GM19351 (cell line): ENCODE measurements at regions not wholly inside any gene's neighbourhood (a gene's known extent, or its start where the extent isn't known, plus 50 kb on each side); places are given as distances from the start of the nearest gene placed in this dataset.
"Not testable (repeated sequence)": the region's sequence is repeated elsewhere in the genome, so short reads cannot be mapped to it uniquely, and the experiment has no call there.

Experiments
- ATAC-seq: cut with Tn5 transposase; IDR thresholded peaks from one replicate; pipeline ENCODE4 v1.9.1; 2021; ENCODE audit warnings: mild to moderate bottlenecking, moderate library complexity; ENCODE audit not compliant: unreplicated experiment

DNA sequence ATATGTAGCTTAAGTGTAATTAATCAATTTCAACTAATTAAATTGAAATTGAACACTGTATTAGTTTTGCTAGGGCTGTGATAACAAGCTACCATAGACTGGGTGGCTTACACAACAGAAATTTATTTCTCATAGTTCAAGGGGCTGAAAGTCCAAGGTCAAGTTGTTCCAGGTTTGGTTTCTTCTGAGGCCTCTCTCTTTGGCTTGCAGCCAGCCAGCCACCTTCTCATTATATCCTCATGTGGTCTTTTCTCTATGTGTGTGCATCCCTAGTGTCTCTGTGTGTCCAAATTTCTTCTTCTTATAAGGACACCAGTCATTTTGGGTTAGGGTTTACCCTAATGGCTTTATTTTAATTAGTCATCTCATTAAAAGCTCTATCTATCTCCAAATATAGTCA lies 611.7 kb downstream of the UTRN start:
- no peak for ATAC-seq

DNA sequence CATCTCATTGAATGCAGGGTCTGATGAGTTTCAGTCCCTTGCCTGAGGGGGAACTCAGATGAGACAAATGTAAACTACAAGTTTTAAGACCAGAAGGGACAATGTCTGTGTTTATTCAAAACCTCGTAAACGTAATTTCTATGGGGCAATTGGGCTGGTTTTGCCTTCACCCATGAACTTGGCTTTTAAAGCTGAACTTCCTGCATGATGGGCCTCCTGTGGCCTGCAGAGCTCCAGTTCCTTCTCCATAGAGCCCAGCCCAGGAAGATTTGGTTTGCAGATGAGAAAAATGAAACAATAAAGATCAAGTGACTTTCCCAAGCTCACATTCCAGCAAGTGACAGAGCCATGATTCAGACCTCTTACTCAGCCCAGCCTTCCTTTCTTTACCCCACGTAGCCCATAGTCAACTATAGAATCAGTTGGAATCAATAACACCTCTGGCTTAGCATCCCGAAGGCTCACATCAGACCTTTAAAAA lies 612.3 kb downstream of the UTRN start:
- ATAC-seq: no peak

DNA sequence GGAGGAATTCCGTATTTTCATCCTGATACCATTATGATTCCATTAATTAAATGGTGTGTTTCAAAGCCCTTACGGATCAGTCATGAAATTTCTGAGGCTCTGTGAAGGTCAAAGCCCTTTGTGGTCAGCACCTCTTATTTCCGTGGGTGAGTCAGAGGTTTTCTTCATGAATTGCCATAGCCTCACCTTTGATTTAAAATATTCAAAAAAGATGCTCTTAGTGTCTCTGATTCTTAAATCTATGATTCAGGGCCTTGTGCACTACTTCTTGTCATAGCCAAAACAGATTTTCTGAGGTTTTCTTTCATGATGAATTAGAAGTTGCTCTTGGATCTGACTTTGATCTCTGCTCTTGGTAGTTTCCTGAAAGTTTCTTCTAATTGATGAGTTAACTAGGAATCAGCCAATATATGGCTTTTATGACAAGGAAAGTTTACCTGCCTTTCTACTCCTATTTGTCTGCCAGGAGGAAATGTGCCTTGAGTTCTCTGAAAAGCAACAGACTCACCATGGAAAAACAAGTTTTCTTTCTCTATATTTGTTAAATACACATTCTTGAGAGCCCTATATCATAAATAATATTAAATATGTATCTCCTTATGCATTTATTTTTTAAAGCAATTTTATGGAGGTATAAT lies 613.0 kb downstream of the UTRN start:
- no peak for ATAC-seq

DNA sequence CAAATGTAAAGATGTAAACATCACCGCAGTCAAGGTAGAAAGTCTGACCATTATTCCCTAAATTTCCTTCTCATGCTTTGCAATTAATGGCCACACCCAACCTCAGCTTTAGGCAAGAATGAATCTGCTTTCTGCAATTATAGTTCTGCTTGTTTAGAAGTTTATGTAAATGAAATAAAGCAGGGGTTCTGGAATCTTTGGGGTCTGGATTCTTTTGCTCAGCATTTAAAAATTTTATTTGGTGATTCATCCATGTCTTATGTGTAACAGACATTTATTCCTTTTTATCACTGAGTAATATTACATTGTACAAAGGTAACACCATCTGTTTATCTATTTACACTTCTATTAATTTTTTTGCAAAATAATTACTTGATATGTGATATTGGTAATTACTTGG lies 613.6 kb downstream of the UTRN start:
- ATAC-seq: no peak

DNA sequence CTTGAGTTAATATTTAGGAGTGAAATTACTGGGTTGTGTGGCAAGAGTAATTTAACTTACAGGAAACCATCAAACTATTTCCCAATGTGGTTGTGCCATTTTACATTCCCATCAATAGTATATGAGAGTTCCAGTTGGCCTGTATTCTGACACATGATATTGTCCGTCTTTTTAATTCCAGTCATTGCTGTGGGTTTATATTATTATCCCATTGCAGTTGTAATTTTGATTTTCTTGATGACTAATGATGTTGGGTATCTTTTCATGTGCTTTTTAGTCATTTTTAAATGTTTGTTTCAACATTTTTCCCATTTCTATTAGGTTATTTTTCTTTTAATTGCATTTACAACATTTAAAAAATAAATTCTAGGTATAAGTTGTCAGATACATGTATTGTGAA lies 614.0 kb downstream of the UTRN start:
- no peak for ATAC-seq

DNA sequence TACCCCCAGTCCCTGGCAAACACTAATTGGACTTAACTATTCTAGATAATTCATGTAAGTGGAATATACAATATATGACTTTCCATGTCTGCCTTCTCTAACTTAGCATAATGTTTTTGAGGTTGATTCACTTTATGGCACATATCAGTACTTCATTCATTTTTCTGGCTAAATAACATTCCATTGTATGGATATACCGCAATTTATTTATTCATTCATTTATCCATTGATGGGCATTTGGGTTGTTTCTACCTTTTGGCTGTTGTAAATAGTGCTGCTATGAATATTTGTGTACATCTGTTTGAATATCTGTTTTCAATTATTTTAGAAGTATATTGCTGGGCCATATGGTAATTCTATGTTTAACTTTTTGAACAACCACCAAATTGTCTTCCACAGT lies 616.3 kb downstream of the UTRN start:
- no peak for ATAC-seq

DNA sequence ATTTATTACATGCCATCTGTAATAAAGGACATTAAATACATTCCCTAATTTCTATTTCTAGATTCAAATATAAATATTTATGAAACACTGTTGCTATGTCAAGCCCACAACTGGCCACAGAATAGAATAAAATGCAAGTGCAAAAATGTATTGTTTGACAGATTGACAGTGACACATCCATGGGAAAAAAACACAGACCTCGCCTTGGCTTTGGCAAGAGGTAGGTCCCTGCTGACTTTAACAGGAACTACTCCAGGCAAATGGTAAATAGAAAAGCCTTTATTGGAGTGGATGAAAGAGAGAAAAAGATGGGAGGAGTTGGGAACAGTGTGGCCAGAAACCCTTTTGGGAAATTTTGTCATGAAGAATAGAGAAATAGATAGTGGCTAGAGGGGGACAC lies 622.9 kb downstream of the UTRN start:
- ATAC-seq: no peak

DNA sequence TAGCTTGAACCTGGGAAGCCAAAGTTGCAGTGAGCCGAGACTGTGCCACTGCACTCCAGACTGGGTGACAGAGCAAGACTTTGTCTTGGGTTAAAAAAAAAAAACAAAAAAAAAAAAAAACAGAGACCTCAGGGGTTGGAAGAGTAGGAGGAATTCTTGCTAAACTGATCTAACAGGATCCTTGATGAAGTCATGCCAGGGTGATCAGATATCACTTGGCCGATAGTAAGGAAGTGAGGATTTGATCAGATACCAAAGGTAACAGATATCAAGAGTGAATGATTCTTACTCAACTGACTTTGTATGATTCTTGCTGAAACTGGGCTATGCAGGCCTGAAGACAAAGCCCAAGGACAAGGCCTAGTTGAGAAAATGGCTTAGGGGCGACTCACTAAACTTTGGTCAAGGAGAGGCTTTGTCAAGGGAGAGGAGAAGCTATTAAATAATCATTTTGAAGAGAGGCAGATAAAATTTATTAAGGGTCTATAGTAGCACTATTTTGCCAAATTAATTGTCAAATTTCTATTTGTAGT lies 624.7 kb downstream of the UTRN start:
- no peak for ATAC-seq

DNA sequence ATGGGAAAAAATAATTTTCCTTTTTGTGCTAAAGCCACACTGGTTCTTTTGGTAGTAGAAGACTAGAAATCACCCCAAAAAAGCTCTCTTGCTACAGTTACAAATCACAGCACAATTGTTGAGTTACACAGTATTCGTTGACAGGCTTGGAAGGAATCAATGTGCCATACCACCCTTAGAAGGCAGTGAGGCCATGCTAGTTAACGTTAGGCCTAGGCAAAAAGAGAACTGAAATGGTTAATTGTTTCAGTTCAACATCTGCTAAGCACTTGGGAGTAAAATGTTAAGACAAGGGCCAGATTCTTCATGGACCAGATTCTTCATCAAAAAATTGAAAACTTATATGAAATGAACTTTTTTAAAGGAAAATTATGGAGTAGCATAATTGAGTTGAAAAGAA lies 626.2 kb downstream of the UTRN start:
- ATAC-seq: no peak

DNA sequence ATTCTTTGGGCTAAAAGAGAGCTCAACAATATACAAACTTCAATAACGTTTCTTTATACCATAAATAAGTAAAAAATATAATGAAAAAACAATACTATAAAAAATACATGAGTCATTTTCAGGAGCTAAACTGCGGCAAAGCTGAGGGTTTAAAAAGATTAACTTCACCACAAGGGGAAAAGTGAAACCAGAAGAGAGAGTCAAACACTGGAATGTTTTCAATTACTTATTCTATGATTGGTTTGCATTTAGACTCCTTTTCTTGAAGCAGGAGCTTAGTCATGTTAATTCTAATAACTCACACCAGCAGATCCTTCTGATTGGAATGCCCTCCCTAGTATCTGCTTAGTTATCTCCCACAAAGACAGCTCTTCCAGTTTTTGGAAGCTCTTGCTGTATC lies 627.3 kb downstream of the UTRN start:
- ATAC-seq: no peak

DNA sequence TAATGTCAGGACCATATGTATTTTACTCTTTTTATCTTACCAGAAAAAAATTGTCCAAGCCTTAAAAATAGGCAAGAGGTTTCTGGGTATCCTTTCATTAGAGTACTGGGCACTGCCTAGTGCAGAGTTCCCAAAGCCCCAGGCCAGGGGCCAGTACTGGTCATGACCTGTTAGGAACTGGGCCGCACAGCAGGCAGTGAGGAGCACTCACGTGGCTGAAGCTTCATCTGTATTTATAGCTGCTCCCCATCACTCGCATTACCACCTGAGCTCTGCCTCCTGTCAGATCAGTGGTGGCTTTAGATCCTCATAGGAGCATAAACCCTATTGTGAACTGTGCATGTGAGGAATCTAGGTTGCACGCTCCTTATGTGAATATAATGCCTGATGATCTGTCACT lies 632.9 kb downstream of the UTRN start:
- no peak for ATAC-seq

DNA sequence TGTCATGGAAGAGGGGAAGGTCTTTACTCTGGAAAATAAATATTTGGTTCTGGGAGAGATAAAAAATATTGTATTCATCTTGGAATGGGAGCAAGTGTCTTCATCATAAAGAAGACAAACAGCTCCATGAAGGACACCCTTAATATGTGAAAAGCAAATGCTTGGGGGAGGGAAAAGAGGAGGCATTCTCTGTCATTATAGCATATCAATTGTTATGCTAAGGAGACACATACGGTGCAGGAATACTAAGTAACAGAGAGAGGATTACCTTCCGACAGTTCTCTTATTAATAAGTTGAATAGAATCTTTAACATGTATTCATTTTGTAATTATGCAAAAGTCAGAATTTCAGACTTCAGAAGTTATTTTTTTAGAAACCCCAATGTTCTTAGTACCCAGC lies 634.4 kb downstream of the UTRN start:
- ATAC-seq: no peak

DNA sequence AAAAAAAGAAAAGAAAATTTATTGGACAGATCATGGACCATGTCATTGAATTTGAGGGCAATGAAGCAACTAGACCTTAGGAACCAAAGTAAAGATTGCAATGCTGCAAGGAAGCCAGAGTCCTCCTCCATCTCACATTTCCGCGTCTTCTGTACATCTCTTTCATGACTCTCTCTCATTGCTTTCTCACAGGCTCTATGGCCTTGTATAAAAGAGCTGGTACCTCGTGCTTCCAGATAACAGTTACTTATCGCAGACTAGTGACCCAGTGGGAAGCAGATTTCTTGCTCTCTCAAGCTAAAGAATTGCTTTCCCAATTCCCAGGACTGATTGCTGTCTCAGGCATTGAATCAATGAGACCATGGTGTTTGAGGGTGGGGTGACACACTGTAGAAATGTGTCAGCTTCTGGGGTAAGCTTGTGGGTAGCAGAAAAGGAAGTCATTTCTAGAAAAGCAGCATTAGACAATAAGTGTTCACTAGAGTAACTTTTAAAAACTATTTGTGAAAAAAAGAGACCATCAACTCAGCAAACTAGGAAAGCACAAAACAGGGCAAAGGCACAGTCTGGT lies 635.3 kb downstream of the UTRN start:
- no peak for ATAC-seq

DNA sequence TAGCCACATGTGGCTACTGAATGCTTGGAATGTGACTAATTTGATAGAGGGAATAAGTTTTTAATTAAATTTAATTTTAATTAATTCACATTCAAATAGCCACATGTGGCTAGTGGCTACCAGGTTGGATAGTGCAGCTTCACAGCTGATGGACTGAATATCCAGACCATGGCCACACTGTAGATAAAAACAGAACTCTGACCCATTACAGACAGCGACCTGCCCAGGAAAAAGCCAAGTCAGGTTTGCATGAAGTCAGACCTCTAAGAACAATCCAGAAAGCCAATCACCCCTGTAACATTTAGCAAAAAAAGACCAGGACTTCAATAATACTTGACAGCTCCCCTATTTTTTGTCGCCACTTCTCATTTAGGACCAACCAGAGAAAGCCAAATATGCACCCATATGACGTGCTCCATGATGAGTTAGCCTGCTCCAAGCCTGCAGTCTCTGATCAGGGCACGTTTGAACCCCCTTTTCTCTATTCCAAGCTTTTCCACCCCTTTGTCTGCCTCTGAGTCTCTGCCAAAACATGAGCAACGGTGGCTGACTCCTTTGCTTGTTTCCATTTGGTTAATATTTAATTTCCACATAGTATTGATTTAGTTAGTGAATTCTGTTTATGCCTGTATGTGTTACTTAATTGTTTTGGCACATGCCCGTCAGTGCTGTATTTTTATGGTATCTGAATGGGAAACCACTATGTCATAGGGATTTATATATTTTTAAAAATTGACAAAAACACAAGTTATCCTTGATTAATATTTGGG lies 636.3 kb downstream of the UTRN start:
- ATAC-seq: no peak

DNA sequence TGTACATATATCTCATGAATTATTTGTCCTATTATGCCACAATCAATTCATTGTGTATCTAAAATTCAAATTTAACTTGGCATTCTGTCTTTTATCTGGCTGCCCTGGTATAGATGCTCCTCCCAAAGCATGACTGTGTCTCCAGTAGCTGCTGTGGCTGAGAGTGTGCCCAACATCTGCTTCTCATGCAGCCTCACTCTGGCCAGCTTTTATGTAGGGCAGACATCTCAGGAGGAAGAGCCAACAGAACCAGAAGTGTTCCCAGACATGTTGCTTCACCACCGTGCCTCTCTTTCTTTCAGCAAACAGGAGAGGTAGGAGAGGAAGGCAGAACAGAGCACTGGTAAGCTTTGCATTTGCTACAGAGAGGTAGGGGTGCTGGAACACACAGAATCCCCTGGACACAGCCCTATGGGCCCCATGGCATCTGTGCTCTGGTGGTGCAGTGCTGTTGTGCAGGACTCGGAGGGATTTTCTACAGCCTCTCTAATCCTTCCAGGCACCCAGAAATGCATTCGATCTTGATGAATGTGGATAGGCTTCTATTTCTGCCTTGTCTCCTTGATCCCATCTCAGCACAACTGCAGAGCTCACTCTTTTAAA lies 637.1 kb downstream of the UTRN start:
- no peak for ATAC-seq

DNA sequence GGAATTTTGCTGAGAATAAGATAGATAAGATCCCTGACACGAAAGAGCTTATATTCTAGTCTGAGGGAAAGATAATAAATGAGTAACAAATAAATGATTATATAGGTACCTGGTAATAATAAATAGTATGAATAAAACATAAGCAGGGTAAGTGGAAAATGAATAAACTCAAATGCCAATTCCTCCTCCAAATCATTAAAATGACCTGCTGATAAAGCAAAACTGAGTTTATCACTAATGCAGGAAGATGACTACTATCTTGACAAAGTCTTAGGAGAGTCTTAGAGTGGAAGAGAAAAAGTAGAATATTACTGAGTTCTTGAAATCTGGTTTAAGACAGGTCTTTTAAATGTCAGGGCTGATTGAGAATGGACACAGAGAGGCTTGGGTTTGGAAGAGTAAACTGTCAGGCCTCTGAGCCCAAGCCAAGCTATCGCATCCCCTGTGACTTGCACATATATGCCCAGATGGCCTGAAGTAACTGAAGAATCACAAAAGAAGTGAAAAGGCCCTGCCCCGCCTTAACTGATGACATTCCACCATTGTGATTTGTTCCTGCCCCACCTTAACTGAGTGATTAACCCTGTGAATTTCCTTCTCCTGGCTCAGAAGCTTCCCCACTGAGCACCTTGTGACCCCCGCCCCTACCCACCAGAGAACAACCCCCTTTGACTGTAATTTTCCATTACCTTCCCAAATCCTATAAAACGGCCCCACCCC lies 637.8 kb downstream of the UTRN start:
- not testable (repeated sequence) for ATAC-seq

DNA sequence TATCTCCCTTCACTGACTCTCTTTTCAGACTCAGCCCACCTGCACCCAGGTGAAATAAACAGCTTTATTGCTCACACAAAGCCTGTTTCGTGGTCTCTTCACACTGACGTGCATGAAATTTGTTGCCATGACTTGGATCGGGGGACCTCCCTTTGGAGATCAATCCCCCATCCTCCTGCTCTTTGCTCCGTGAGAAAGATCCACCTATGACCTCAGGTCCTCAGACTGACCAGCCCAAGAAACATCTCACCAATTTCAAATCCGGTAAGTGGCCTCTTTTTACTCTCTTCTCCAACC lies 638.3 kb downstream of the UTRN start:
- not testable (repeated sequence) for ATAC-seq

DNA sequence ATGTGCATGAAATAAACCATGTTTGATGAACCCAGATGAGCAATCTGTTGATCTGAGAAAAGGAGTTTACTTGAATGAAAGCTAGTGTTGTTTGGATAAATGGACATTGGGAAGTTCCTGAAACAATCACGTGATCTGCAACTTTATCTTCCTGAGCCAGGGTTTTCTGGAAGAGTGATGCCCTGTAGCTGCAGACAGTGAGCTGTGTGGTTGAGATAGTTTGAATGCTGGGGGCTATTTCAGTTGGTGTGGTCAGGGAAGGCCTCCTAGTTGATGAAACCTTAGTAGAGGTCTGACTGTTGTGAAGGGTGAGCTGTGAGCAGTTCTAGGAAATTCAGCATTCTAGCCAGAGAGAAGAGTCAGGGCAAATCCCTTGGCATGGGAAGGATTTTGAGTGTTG lies 643.7 kb downstream of the UTRN start:
- no peak for ATAC-seq

DNA sequence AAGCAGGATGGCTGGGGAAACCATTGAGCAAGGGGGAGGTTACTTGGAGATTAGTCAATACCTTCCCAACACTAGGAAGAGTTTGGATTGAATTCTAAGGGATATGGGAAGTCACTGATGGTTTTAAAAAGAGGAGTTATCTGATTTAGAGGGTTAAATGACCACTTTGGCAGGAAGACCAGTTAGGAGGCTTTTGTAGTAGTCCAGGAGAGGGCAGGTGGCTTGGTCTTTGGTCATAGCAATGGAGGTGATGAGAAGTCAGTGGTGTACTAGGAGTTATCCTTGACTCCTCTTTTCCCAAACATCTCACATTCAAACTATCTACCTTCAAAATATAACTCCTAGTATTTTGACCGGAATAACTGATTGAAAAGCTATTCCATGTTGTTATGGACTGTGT lies 644.1 kb downstream of the UTRN start:
- no peak for ATAC-seq

DNA sequence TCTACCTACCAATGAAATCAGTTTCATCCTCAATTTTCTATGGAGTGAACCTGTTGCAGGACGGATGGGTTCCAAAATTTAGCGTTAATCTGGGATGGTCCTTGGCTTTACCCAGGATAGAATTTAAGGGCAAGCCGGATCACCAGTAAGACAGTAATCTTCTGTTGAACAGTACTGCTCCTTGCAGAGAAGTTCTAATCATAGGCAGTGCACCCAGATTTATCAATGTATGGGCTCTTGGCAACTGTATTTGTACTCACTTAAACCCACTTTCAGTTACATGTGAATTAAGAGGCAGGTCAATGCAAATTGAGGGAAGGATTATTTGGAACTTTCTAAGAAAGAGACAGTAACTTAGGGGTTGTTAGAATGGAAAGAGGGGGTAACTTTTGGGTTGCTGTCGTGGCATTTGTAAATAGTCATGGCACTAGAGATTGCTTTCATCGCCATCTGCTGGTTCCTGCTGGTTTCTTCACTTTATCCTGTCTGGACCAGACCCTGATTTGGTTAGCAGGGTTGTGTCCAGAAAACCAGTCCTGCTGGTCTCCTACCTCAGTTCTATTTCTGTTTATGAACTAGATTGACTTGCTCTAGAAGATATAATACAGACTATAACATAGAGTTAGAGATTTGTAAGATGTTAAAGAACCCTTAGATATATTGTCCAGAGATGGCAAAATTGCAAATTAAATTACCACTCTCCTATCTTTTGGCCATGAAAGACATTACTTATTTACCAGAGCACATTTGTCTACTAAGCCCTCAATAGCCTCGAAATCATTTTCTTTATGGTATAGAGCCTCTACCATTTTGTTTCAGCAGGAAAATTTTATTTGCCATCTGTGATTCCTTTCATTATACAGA lies 646.3 kb downstream of the UTRN start:
- peak; percentile 85 for ATAC-seq
